Ishikawa (cell line): ENCODE measurements at regions not wholly inside any gene's neighbourhood (a gene's known extent, or its start where the extent isn't known, plus 50 kb on each side); places are given as distances from the start of the nearest gene placed in this dataset.

ENCODE experiments used
- CEBPB ChIP-seq: IDR thresholded peaks from 2 replicates; pipeline ENCODE4 v1.6.1; 2012
- EGR1 ChIP-seq: IDR thresholded peaks from 2 replicates; pipeline ENCODE4 v1.6.1; 2012
- EP300 ChIP-seq: IDR thresholded peaks from 2 replicates; pipeline ENCODE4 v1.6.1; 2012; ENCODE audit warnings: borderline replicate concordance
- REST ChIP-seq: IDR thresholded peaks from 2 replicates; pipeline ENCODE4 v1.6.1; 2012; ENCODE audit warnings: low read depth, mild to moderate bottlenecking
- USF1 ChIP-seq: IDR thresholded peaks from 2 replicates; pipeline ENCODE4 v1.6.1; 2012
- YY1 ChIP-seq: IDR thresholded peaks from 2 replicates; pipeline ENCODE4 v1.6.1; 2012; ENCODE audit warnings: low read depth

GRCh38 chr12:3337944-3338343 is 153.1 kb upstream of the PRMT8 start:
- no peak for TF ChIP-seq EP300
- TF ChIP-seq YY1, result no peak
- TF ChIP-seq USF1, result no peak
- no peak for TF ChIP-seq REST
- no peak for TF ChIP-seq CEBPB
- TF ChIP-seq EGR1, result no peak
